Uterus (tissue), 3 donors: ENCODE measurements at regions not wholly inside any gene's neighbourhood (a gene's known extent, or its start where the extent isn't known, plus 50 kb on each side); places are given as distances from the start of the nearest gene placed in this dataset.

ENCODE experiments used
- DNase-seq, 2 donors: peaks; one replicate each; pipeline ENCODE4 v3.0.0-alpha.2; 2019 to 2020
- H3K27ac ChIP-seq, 2 donors: fragments of 200-600 bp; sonication (generic); 1 replicate in 1 of 2; 2 replicates in 1 of 2; pipeline ENCODE4 v1.5.1; 2016 to 2018
- H3K27me3 ChIP-seq, 2 donors: fragments of 200-600 bp; sonication (generic); one replicate each; pipeline ENCODE4 v1.5.1; 2018 to 2019; ENCODE audit warnings: control low read depth in 1 of 2
- H3K36me3 ChIP-seq, 2 donors: fragments of 200-600 bp; sonication (generic); one replicate each; pipeline ENCODE4 v1.5.1; 2019; ENCODE audit warnings: control low read depth in 1 of 2
- H3K4me1 ChIP-seq, 2 donors: fragments of 200-600 bp; sonication (generic); one replicate each; pipeline ENCODE4 v1.5.1; 2018 to 2019; ENCODE audit warnings: control low read depth in 1 of 2
- H3K4me3 ChIP-seq, 2 donors: fragments of 200-600 bp; sonication (generic); 1 replicate in 1 of 2; 2 replicates in 1 of 2; pipeline ENCODE4 v1.5.1; 2018 to 2019; ENCODE audit warnings: mild to moderate bottlenecking in 1 of 2
- H3K9me3 ChIP-seq, 2 donors: fragments of 200-600 bp; sonication (generic); one replicate each; pipeline ENCODE4 v1.5.1; 2019; ENCODE audit warnings: control low read depth in 1 of 2
- POLR2A ChIP-seq, 2 donors: fragments of 450-650 bp; IDR thresholded peaks; one replicate each; pipeline ENCODE4 v1.6.1; 2016; ENCODE audit warnings: antibody characterized with exemption in 2 of 2, mild to moderate bottlenecking in 1 of 2, moderate library complexity in 1 of 2
- intact Hi-C: fragments of 100-400 bp; cut with DNase I; formaldehyde crosslinking; loops from one replicate; pipeline ENCODE4 v1.15.1; 2023; ENCODE audit warnings: low total_unique reads
- TF ChIP-seq, protein P1 (sequence below), 4 experiments: fragments of 200-600 bp in 2 of 4; fragments of 450-650 bp in 2 of 4; sonication (generic) in 2 of 4; IDR thresholded peaks; one replicate each; pipeline ENCODE4 v1.5.1; 2016 to 2019; ENCODE audit warnings: antibody characterized with exemption in 4 of 4, mild to moderate bottlenecking in 2 of 4, moderate library complexity in 1 of 4
- donor health status: DM: yes; HTN: yes; CAD: no.

DNA sequence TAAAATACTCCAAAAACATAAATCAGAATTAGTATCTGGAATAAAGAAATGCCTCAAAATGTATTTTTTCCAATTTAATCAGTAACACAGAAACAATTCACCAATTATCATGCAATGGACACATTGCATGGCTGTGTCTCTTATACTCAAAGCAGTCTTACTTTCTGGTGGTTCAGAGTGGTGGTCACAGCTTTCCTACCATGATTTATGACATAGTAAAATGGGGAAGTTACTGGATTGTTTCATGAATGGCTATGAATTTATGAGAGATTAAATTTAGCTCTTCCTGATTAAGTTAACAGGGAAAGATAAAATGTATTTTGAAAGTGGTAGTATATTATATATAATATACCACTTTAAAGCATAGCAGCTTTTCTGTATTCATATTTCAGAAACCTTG lies 331.5 kb upstream of the MAP3K7 start:
- no peak for TF ChIP-seq POLR2A (IDR thresholded peaks at IDR 0.05)
- TF ChIP-seq, protein P1, sequence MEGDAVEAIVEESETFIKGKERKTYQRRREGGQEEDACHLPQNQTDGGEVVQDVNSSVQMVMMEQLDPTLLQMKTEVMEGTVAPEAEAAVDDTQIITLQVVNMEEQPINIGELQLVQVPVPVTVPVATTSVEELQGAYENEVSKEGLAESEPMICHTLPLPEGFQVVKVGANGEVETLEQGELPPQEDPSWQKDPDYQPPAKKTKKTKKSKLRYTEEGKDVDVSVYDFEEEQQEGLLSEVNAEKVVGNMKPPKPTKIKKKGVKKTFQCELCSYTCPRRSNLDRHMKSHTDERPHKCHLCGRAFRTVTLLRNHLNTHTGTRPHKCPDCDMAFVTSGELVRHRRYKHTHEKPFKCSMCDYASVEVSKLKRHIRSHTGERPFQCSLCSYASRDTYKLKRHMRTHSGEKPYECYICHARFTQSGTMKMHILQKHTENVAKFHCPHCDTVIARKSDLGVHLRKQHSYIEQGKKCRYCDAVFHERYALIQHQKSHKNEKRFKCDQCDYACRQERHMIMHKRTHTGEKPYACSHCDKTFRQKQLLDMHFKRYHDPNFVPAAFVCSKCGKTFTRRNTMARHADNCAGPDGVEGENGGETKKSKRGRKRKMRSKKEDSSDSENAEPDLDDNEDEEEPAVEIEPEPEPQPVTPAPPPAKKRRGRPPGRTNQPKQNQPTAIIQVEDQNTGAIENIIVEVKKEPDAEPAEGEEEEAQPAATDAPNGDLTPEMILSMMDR (IDR thresholded peaks at IDR 0.05): no peak
- H3K4me1 ChIP-seq: no peaks in the 10 kb centered on the region
- peaks cover 0 to 4% of the 10 kb centered on the region in 2 donors for H3K27me3 ChIP-seq
- H3K9me3 ChIP-seq: no peaks in the 10 kb centered on the region
- no peak overlapping the region for H3K4me3 ChIP-seq
- no peak for DNase-seq
- intact Hi-C loops: no loop called here
- H3K36me3 ChIP-seq: no peaks in the 10 kb centered on the region
- H3K27ac ChIP-seq: no peak overlapping the region

GRCh38 chr6:90917376-90917775 lies 330.5 kb upstream of the MAP3K7 start:
- H3K27me3 ChIP-seq: peaks cover 0 to 4% of the 10 kb centered on the region in 2 donors
- no peaks in the 10 kb centered on the region for H3K9me3 ChIP-seq
- no peaks in the 10 kb centered on the region for H3K36me3 ChIP-seq
- intact Hi-C loops: no loop called here
- no peak for DNase-seq
- no peak overlapping the region for H3K4me3 ChIP-seq
- no peaks in the 10 kb centered on the region for H3K4me1 ChIP-seq
- H3K27ac ChIP-seq: no peak overlapping the region
- no peak for TF ChIP-seq POLR2A (IDR thresholded peaks at IDR 0.05)
- TF ChIP-seq, protein P1 (IDR thresholded peaks at IDR 0.05): no peak

- TF ChIP-seq POLR2A (IDR thresholded peaks at IDR 0.05): no peak
- TF ChIP-seq, protein P1 (IDR thresholded peaks at IDR 0.05): no peak
- intact Hi-C loops: no loop called here
- H3K4me3 ChIP-seq: no peak overlapping the region
- peaks cover 0 to 4% of the 10 kb centered on the region in 2 donors for H3K27me3 ChIP-seq
- H3K9me3 ChIP-seq: no peaks in the 10 kb centered on the region
- H3K4me1 ChIP-seq: no peaks in the 10 kb centered on the region
- no peak overlapping the region for H3K27ac ChIP-seq
- no peaks in the 10 kb centered on the region for H3K36me3 ChIP-seq
- no peak for DNase-seq
These were observed 330.1 kb upstream of the MAP3K7 start for GRCh38 chr6:90916968-90917367.

DNA sequence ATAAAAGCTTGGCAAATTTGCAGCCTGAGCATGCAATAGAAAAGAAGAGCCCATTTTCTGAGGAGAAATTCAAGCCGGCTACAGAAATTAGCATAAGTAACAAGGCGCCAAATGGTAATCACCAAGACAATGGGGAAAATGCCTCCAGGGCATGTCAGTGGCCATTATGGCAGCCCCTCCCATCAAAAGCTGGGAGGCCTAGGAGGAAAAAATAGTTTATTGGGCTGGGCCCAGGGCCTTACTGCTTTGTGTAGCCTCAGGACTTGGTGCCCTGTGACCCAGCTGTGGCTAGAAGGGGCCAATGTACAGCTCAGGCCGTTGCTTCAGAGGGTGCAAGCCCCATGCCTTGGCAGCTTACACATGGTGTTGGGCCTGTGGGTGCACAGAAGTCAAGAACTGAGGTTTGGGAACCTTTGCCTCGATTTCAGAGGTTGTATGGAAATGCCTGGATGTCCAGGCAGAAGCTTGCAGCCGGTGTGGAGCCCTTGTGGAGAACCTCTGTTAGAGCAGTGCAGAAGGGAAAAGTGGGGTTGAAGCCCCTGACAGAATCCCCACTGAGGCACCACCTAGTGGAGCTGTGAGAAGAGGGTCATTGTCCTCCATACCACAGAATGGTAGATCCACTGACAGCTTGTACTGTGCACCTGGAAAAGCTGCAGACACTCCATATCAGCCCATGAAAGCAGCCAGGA lies 328.5 kb upstream of the MAP3K7 start:
- Histone ChIP-seq H3K27ac (no peak overlapping the region), H3K4me3 (no peak overlapping the region), H3K4me1 (no peaks in the 10 kb centered on the region), H3K9me3 (no peaks in the 10 kb centered on the region), H3K36me3 (no peaks in the 10 kb centered on the region), H3K27me3 (no peaks in the 10 kb centered on the region)
- intact Hi-C loops: no loop called here
- no peak for TF ChIP-seq POLR2A (IDR thresholded peaks at IDR 0.05)
- TF ChIP-seq, protein P1 (IDR thresholded peaks at IDR 0.05): no peak
- DNase-seq: no peak

DNA sequence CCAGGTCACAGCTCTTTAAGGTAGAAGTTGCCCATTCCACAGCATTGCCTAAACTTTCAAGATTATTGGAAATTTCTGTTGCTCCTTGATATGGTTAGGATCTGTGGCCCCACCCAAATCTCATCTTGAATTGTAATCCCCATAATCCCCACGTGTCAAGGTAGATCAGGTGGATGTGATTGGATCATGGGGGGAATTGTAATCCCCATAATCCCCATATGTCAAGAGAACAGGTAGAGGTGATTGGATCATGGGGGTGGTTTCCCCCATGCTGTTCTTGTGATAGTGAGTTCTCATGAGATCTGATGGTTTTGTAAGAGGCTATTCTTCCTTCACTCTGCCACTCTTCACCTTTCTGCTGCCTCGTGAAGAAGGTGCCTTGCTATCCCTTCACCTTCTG lies 327.4 kb upstream of the MAP3K7 start:
- no peaks in the 10 kb centered on the region for H3K36me3 ChIP-seq

More for the DNA sequence above, 327.4 kb upstream of the MAP3K7 start:
- no peak for DNase-seq
- no peaks in the 10 kb centered on the region for H3K27me3 ChIP-seq
- H3K9me3 ChIP-seq: no peaks in the 10 kb centered on the region
- TF ChIP-seq POLR2A (IDR thresholded peaks at IDR 0.05): no peak
- TF ChIP-seq, protein P1 (IDR thresholded peaks at IDR 0.05): no peak
- intact Hi-C loops: no loop called here
- no peak overlapping the region for H3K4me3 ChIP-seq
- H3K27ac ChIP-seq: no peak overlapping the region
- H3K4me1 ChIP-seq: no peaks in the 10 kb centered on the region
